ENCODE measurements at regions not wholly inside any gene's neighbourhood (a gene's known extent, or its start where the extent isn't known, plus 50 kb on each side); places are given as distances from the start of the nearest gene placed in this dataset.

DNA sequence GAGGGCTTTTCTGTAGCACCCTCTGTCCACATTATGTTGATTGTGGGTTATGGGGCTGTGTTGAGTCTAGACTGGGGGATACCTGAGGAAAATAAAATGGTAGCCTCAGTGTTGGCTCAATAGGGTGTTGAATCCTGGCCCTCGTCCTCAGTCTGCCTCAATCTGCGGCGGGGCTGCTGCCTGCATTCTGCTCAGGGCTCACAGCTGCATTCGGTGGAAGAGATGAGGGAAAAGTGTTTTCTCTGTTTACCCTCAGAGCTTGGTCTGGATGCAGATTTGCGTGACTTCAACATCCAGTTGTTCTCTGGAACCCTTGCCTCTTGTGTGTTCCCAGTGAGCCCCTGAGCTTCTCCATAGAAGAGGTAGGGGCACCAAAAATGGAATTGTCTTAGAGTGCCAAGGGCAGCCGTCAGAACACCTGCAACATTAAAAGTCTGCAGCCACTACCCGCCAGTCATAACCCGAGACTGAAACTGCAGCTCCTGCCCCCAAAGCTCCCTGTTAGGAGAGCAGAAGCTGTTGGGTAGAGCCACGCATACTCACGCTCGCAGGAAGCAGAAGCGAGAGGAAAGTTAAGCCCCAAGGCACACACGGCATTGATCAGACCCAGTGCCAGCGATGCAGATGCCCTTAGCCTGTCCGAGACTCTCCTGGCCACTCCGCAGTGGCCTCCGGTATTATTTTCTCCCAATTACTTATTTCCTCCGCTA, 215.3 kb upstream of the C1orf174 start:
- in situ Hi-C loops (cut with MboI; ENCODE audit: low pct_unique_long_range_greater_than_20kb, low sequenced_read_pairs, unreplicated experiment) = no loop called here
- TF ChIP-seq, protein P1, sequence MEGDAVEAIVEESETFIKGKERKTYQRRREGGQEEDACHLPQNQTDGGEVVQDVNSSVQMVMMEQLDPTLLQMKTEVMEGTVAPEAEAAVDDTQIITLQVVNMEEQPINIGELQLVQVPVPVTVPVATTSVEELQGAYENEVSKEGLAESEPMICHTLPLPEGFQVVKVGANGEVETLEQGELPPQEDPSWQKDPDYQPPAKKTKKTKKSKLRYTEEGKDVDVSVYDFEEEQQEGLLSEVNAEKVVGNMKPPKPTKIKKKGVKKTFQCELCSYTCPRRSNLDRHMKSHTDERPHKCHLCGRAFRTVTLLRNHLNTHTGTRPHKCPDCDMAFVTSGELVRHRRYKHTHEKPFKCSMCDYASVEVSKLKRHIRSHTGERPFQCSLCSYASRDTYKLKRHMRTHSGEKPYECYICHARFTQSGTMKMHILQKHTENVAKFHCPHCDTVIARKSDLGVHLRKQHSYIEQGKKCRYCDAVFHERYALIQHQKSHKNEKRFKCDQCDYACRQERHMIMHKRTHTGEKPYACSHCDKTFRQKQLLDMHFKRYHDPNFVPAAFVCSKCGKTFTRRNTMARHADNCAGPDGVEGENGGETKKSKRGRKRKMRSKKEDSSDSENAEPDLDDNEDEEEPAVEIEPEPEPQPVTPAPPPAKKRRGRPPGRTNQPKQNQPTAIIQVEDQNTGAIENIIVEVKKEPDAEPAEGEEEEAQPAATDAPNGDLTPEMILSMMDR (IDR thresholded peaks at IDR 0.05; ENCODE audit: extremely low read depth, insufficient read depth, missing control alignments) = no peak
- no peak for DNase-seq (ENCODE audit: low spot score)

DNA sequence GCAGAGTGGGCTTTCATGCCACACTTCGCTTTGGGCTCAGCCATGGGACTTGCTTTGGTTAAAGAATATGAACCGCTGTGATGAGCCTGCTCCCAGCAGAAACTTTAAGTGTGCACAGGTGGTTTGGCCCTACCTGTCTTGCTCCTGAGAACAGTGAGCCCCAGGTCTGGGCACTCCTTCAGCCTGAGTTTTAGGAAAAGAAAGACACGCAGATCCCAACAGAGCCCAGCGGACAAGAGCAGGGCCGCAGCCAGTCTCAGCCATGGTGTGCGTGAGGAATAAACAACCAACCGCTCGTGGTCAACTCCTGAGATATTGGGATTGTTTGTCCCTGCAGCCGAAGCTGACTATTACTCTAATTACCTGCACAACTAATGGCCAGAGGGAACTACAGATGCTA, 217.1 kb upstream of the C1orf174 start:
- TF ChIP-seq, protein P1 (IDR thresholded peaks at IDR 0.05; ENCODE audit: extremely low read depth, insufficient read depth, missing control alignments) = no peak
- in situ Hi-C loops (cut with MboI; ENCODE audit: low pct_unique_long_range_greater_than_20kb, low sequenced_read_pairs, unreplicated experiment) = no loop called here
- DNase-seq (ENCODE audit: low spot score) = no peak

DNA sequence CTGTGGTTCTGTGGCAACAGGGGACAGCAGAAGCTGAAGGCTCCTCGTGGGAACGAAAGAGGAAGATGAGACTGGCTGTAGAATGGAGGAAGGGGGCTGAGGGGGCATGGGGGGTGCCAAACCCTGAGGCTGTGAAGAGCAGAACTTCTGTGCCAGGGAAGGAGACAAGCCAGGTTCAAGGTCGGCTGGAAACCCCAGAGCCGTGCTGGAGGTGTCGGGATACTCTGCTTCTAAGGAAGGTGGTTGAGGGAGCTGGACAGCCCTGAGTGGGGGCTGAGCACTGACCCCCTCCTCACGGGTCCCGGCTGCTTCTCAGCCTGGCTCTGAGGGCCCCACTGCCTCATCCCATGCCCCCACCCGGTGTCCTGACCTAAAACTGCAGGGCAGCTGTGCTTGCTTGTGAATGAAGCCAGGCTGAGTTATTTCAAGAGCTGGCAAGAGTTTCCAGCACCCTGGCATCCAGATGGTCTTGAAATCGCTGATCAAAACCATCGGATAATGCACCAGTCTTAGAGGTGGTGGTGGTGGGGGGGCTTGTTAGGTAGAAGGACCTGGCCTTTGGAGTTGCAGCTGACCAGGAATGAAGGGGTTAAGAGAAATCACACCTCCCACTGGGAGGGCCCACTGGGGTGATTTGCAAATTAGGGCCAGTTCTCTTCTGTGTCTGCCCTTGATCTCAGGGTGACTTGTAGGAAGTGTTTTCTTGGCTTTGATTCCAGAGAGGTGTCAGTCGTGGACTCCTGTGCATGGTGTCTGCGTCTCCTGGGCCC, 218.9 kb upstream of the C1orf174 start:
- no peak for DNase-seq (ENCODE audit: low spot score)
- TF ChIP-seq, protein P1 (IDR thresholded peaks at IDR 0.05; ENCODE audit: extremely low read depth, insufficient read depth, missing control alignments) = no peak
- in situ Hi-C loops (cut with MboI; ENCODE audit: low pct_unique_long_range_greater_than_20kb, low sequenced_read_pairs, unreplicated experiment) = no loop called here

DNA sequence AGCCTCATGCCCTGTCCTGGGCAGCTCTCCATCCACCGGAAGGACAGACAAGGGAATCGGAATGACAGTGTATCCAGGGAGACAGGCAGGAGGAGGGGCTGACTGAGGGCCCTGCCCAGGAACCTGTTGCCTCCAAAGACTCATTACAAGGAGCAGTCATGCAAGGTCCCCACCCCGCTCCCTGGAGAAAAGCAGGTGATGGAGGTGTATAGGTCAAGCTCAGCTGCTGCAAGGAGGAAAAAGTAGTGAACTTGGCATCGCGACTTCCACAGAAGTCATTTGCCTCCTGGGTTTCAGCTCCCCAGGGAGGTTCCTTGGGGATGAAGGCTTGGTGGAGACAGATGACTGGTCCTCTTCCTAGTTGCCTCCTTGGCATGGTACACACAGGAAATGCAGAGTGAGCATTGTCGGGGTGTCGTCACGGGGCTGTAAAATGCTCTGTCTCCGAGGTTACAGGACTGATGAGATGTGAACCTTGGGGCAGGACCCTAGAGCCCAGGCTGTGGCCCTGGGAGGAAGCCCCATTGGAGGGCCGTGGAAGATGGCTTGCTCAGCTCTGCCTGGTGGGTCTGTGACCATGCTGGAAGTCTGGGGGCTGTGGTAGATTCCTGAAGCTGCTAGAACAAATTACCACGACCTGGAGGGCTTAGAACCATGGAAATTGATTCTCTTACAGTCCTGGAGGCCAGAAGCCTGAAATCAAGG, 219.6 kb upstream of the C1orf174 start:
- TF ChIP-seq, protein P1 (IDR thresholded peaks at IDR 0.05; ENCODE audit: extremely low read depth, insufficient read depth, missing control alignments) = no peak
- no peak for DNase-seq (ENCODE audit: low spot score)
- in situ Hi-C loops (cut with MboI; ENCODE audit: low pct_unique_long_range_greater_than_20kb, low sequenced_read_pairs, unreplicated experiment) = no loop called here

DNA sequence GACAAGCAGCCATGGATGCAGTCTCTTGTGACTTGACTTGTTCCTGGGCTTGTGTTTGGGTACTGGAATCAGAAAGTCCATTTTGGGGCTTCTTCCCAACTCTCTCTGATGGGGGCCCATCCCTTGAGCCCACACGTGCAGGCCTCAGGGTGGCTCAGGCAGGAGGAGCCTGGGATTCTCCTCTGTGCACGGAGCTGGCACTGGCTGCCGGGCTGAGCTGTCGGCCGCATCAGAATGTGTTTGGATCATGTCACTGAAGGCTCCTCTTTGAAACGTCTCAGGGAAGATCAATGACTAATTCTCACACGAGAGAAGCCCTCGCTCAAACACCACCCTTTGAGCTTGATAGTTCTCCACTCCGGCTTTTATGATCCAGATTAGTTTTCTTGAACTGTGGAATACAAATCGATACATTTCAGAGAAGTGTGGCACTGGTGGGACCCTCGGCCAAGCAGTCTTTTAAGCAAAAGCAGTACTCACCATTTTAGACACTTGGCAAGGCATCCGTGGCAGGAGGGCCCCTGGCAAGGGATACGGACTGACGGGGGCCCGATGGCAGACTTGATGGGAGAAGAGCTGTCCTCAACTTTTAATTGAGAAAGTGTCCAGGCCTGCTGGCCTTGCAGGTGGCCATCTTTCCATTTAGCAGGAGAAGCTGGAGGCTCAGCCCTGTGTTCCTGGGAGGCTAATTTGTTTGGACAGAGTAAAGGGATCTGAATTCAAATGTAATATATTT, 220.7 kb upstream of the C1orf174 start:
- no peak for DNase-seq (ENCODE audit: low spot score)
- in situ Hi-C loops (cut with MboI; ENCODE audit: low pct_unique_long_range_greater_than_20kb, low sequenced_read_pairs, unreplicated experiment) = no loop called here
- TF ChIP-seq, protein P1 (IDR thresholded peaks at IDR 0.05; ENCODE audit: extremely low read depth, insufficient read depth, missing control alignments) = no peak

DNA sequence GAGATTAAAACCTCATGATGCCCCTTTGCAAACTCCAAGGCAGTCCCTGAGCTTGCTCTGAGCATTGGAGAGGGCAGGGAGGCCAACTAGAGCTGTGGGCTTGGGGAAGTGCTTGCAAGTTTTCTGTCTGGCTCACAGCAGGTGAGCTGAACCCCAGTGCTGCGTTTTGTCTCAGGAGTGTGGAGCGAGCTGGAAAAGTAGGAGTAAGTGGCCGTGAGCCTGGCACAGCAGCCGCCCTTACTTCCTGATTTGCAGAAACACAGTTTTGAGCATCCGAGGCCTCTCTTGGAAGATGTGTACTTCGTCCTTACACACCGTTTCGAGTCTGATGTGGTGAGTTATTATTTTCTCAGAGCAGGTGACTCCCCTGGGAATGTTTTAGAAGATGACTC, 221.2 kb upstream of the C1orf174 start:
- in situ Hi-C loops (cut with MboI; ENCODE audit: low pct_unique_long_range_greater_than_20kb, low sequenced_read_pairs, unreplicated experiment) = no loop called here

More for the DNA sequence above, 221.2 kb upstream of the C1orf174 start:
- no peak for DNase-seq (ENCODE audit: low spot score)
- TF ChIP-seq, protein P1 (IDR thresholded peaks at IDR 0.05; ENCODE audit: extremely low read depth, insufficient read depth, missing control alignments) = no peak
